DND-41 (cell line): ENCODE measurements at regions not wholly inside any gene's neighbourhood (a gene's known extent, or its start where the extent isn't known, plus 50 kb on each side); places are given as distances from the start of the nearest gene placed in this dataset.

Experiments used
- EZH2 ChIP-seq: IDR thresholded peaks from 3 replicates; pipeline ENCODE4 v1.6.1; 2012; ENCODE audit warnings: borderline replicate concordance, low read depth, mild to moderate bottlenecking, moderate library complexity, low read length, inconsistent platforms; ENCODE audit not compliant: severe bottlenecking
- TF ChIP-seq, protein P1 (sequence below): IDR thresholded peaks from 2 replicates; pipeline ENCODE4 v1.5.1; 2012; ENCODE audit warnings: borderline replicate concordance, low read length, moderate library complexity, mild to moderate bottlenecking; ENCODE audit not compliant: poor library complexity, severe bottlenecking; ENCODE audit errors: extremely low read depth

DNA sequence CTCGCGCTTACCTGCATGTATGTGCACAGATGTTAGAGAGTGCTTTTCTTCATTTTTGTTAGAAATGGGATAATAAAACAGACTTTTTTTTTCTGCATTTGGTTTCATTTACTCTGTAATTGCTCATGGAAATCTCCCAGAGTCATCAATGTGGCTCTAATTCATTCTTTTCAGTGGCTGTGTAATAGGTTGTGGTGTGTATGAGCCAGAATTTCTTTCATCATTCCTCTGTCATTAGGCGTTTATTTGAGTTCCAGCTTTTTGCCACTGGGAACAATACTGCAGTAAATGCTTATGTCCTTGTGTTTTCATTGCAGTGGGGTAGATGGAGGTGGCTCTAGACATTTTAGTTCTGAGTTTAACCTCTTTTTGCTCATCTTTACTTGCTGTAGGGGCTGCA is 118.9 kb downstream of the NXNL2 start:
- TF ChIP-seq, protein P1, sequence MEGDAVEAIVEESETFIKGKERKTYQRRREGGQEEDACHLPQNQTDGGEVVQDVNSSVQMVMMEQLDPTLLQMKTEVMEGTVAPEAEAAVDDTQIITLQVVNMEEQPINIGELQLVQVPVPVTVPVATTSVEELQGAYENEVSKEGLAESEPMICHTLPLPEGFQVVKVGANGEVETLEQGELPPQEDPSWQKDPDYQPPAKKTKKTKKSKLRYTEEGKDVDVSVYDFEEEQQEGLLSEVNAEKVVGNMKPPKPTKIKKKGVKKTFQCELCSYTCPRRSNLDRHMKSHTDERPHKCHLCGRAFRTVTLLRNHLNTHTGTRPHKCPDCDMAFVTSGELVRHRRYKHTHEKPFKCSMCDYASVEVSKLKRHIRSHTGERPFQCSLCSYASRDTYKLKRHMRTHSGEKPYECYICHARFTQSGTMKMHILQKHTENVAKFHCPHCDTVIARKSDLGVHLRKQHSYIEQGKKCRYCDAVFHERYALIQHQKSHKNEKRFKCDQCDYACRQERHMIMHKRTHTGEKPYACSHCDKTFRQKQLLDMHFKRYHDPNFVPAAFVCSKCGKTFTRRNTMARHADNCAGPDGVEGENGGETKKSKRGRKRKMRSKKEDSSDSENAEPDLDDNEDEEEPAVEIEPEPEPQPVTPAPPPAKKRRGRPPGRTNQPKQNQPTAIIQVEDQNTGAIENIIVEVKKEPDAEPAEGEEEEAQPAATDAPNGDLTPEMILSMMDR = no peak
- TF ChIP-seq EZH2 = no peak
